Caco-2 (cell line): ENCODE measurements at regions not wholly inside any gene's neighbourhood (a gene's known extent, or its start where the extent isn't known, plus 50 kb on each side); places are given as distances from the start of the nearest gene placed in this dataset.

Experiments used
- BruUV-seq: library from RNA; stranded (reverse); fragments of 400-500 nt; replicated peaks from 2 replicates; lab custom pipeline; 2021; lab: Mats Ljungman, UMichigan
- CTCF ChIA-PET: fragments of 300-600 bp; sonication (Branson Sonifier 250); formaldehyde crosslinking; loops from one replicate; lab custom pipeline; 2022; ENCODE audit warnings: antibody characterized with exemption; lab: Charles Lee
- POLR2A ChIA-PET: fragments of 300-600 bp; sonication (Branson Sonifier 250); formaldehyde crosslinking; loops from one replicate; lab custom pipeline; 2022; ENCODE audit warnings: antibody characterized with exemption; lab: Charles Lee
- DNase-seq, 2 experiments: peaks; one replicate each; pipeline versions ENCODE4 v3.0.0 to v3.0.0-alpha.2; 2020 to 2022
- H3K27me3 ChIP-seq: replicated peaks from 2 replicates; pipeline ENCODE4 v1.6.0; 2011; ENCODE audit warnings: low read length; ENCODE audit not compliant: control insufficient read depth, insufficient read depth
- H3K36me3 ChIP-seq: 2 replicates; pipeline ENCODE4 v1.5.1; 2011; ENCODE audit warnings: low read length; ENCODE audit not compliant: control insufficient read depth, insufficient read depth
- H3K4me1 ChIP-seq: fragments of 250-450 bp; sonication (Bioruptor Pico); 2 replicates; pipeline ENCODE4 v1.5.1; 2020; ENCODE audit warnings: mild to moderate bottlenecking
- H3K4me3 ChIP-seq: 2 replicates; pipeline ENCODE4 v1.5.1; 2011; ENCODE audit warnings: low read depth, mild to moderate bottlenecking, control low read depth, low read length
- H3K9me3 ChIP-seq: fragments of 250-450 bp; sonication (Bioruptor Pico); 2 replicates; pipeline ENCODE4 v1.5.1; 2020; ENCODE audit warnings: mild to moderate bottlenecking, moderate library complexity
- H3K27ac Mint-ChIP-seq: one replicate; pipeline ENCODE4 v1.8.0; 2022; ENCODE audit warnings: mixed read lengths; ENCODE audit not compliant: unreplicated experiment
- H3K27me3 Mint-ChIP-seq: one replicate; pipeline ENCODE4 v1.8.0; 2022; ENCODE audit warnings: mixed read lengths; ENCODE audit not compliant: insufficient read depth, unreplicated experiment
- H3K36me3 Mint-ChIP-seq: one replicate; pipeline ENCODE4 v1.8.0; 2022; ENCODE audit warnings: mild to moderate bottlenecking, mixed read lengths; ENCODE audit not compliant: insufficient read depth, unreplicated experiment
- H3K4me1 Mint-ChIP-seq: one replicate; pipeline ENCODE4 v1.8.0; 2022; ENCODE audit warnings: low read depth, mixed read lengths; ENCODE audit not compliant: unreplicated experiment
- H3K4me3 Mint-ChIP-seq: one replicate; pipeline ENCODE4 v1.8.0; 2022; ENCODE audit warnings: mild to moderate bottlenecking, moderate library complexity, mixed read lengths; ENCODE audit not compliant: unreplicated experiment
- H3K9me3 Mint-ChIP-seq: one replicate; pipeline ENCODE4 v1.8.0; 2022; ENCODE audit warnings: mixed read lengths; ENCODE audit not compliant: unreplicated experiment
- intact Hi-C: fragments of 100-400 bp; cut with micrococcal nuclease; formaldehyde crosslinking; loops from one replicate; pipeline ENCODE4 v1.10.0; 2022; ENCODE audit not compliant: unreplicated experiment
- TF ChIP-seq, protein P1 (sequence below), 2 experiments: fragments of 200-600 bp in 1 of 2; IDR thresholded peaks; 1 replicate in 1 of 2; 2 replicates in 1 of 2; pipeline versions ENCODE4 v1.5.1 to v1.8.0; 2011 to 2022; ENCODE audit warnings: antibody characterized with exemption in 1 of 2, control low read depth in 1 of 2, inconsistent platforms in 1 of 2, low read depth in 1 of 2, low read length in 1 of 2, mild to moderate bottlenecking in 1 of 2, moderate library complexity in 1 of 2; ENCODE audit not compliant: insufficient read depth in 1 of 2, severe bottlenecking in 1 of 2, unreplicated experiment in 1 of 2

DNA sequence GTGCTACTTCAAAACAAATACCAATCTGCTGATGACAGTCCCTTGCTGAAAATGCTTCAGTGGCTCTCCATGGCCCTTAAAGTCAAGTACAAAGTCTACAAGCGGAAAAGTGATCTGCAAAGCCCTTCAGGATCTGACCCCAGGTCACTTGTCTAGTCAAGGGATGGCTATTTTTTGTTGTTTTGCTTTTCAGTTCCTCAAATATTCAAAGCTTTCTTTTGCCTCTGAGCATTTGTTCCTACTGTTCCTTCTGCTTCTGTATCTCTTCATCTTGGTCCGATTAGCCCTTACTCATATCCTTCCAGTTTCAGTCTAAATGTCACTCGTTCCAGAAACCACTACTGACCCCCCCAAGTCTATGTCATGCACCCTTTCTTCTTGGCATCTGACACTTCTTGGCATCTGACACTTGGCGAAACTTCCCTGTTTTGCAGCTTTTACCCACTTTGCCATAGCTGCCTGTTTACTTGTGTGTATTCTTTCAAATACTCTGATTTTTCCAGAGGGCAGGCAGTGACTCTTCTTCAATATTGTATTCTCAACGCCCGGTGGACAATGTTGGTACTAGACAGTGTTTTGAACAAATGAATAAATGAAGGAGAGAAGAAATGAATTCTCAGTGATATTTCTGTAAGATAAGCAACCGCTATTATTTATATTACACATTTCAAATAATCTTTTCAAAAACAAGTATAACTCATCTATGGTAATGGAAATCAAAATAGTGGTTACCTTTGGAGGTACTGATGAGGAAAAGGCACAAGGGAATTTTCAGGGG is 175.9 kb upstream of the FN1 start:
- Mint-ChIP-seq H3K9me3 (peaks cover 8% of the 10 kb centered on the region), H3K4me1 (peaks cover 24% of the 10 kb centered on the region), H3K4me3 (no peak overlapping the region), H3K27me3 (no peaks in the 10 kb centered on the region), H3K27ac (no peak overlapping the region), H3K36me3 (peaks cover 5% of the 10 kb centered on the region)
- Histone ChIP-seq H3K36me3 (no peaks in the 10 kb centered on the region; the same call in 1 of the 2 replicates), H3K27me3 (no peaks in the 10 kb centered on the region), H3K4me1 (peaks cover 44% of the 10 kb centered on the region), H3K9me3 (peaks cover 12% of the 10 kb centered on the region), H3K4me3 (no peak overlapping the region)
- ChIA-PET POLR2A (no interaction called here), CTCF (no interaction called here)
- DNase-seq = no peak
- intact Hi-C loops = loop anchor here (10.0 kb wide), 1 partner anchor 297 kb away; the partner anchor contains the start of gene ATIC
- TF ChIP-seq, protein P1, sequence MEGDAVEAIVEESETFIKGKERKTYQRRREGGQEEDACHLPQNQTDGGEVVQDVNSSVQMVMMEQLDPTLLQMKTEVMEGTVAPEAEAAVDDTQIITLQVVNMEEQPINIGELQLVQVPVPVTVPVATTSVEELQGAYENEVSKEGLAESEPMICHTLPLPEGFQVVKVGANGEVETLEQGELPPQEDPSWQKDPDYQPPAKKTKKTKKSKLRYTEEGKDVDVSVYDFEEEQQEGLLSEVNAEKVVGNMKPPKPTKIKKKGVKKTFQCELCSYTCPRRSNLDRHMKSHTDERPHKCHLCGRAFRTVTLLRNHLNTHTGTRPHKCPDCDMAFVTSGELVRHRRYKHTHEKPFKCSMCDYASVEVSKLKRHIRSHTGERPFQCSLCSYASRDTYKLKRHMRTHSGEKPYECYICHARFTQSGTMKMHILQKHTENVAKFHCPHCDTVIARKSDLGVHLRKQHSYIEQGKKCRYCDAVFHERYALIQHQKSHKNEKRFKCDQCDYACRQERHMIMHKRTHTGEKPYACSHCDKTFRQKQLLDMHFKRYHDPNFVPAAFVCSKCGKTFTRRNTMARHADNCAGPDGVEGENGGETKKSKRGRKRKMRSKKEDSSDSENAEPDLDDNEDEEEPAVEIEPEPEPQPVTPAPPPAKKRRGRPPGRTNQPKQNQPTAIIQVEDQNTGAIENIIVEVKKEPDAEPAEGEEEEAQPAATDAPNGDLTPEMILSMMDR (IDR thresholded peaks at IDR 0.05; ENCODE audit: insufficient read depth in 1 of 2, low read depth in 1 of 2, low read length in 1 of 2, severe bottlenecking in 1 of 2, unreplicated experiment in 1 of 2) = no peak
- BruUV-seq = no TSS peak

DNA sequence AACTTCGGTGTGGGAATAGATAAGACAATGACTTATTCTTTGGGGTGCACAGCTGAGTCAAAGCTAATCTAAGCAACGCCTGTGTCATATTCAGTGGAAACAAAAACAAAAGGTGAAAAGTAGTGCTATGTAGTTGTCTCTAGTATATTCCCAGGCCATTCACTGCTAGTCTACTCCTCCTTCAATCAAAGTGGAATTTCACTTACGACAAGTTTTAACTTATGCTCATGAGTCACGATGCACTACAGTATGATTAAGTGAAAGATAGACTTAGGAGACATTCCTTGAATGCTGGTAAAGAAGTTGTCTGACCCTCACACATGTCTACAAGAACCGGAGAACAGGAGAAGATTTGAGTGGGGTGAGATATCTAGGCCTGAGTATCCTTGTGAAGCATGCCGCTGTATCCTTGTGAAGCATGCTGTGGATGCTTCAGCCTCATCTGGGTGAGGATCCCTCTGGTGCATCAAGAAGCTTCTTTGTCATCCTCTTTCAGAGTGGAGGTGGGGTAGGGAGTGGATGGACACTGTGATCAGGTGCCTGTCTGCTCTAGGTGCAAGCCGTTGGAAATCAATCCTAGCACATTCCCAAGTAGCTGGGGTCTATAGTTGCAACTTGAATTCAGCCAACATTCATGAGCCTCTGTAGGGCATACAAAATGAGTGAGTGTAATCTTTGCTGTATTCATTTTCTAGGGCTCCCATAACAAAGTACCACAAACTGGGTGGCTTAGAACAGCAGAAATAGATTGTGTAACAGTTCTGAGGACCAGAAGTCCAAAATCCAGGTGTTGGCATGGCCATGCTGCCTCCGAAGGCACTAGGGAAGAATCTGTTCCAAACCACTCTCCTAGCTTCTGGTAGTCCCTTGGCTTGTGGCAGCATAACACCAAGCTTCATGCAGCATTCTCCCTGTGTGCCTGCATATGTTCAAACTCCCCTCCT is 173.5 kb upstream of the FN1 start:
- no peak overlapping the region for H3K27ac Mint-ChIP-seq
- peaks cover 8% of the 10 kb centered on the region for H3K9me3 Mint-ChIP-seq
- no peaks in the 10 kb centered on the region for H3K27me3 ChIP-seq
- POLR2A ChIA-PET = no interaction called here
- CTCF ChIA-PET = no interaction called here
- intact Hi-C loops = loop anchor here (10.0 kb wide), 1 partner anchor 295 kb away; the partner anchor contains the start of gene ATIC
- no peak overlapping the region for H3K4me3 Mint-ChIP-seq
- H3K4me1 Mint-ChIP-seq = peaks cover 21% of the 10 kb centered on the region
- BruUV-seq = no TSS peak
- H3K36me3 Mint-ChIP-seq = no peaks in the 10 kb centered on the region
- no peak overlapping the region for H3K4me3 ChIP-seq
- TF ChIP-seq, protein P1 (IDR thresholded peaks at IDR 0.05; ENCODE audit: insufficient read depth in 1 of 2, low read depth in 1 of 2, low read length in 1 of 2, severe bottlenecking in 1 of 2, unreplicated experiment in 1 of 2) = no peak
- no peaks in the 10 kb centered on the region for H3K9me3 ChIP-seq
- H3K4me1 ChIP-seq = peaks cover 31% of the 10 kb centered on the region
- no peaks in the 10 kb centered on the region; the same call in 1 of the 2 replicates for H3K36me3 ChIP-seq
- H3K27me3 Mint-ChIP-seq = no peaks in the 10 kb centered on the region
- no peak for DNase-seq

DNA sequence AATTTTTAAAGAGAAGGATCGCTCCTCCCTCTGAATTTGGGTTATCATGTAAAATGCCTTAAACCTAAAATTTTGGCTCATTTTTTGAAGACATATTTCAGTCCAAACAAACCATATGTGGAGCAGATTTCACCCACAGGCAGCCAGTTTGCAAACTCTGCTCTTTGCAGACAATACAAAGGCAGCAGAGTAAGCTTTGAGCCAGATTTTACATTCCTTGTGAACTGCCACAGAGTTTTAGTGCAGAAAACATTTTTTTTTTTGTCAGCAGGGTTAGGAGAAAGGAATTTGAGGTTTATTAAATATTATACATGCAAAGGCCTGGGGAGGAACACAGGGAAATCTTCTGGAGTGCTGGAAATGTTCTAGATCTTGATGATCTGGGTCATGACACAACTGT is 171.9 kb upstream of the FN1 start:
- Histone ChIP-seq H3K27me3 (no peaks in the 10 kb centered on the region), H3K9me3 (no peaks in the 10 kb centered on the region), H3K4me3 (no peak overlapping the region), H3K36me3 (no peaks in the 10 kb centered on the region), H3K4me1 (peaks cover 21% of the 10 kb centered on the region)
- intact Hi-C loops = no loop called here
- Mint-ChIP-seq H3K4me1 (peaks cover 11% of the 10 kb centered on the region), H3K4me3 (no peak overlapping the region), H3K27me3 (no peaks in the 10 kb centered on the region), H3K36me3 (no peaks in the 10 kb centered on the region), H3K27ac (no peak overlapping the region), H3K9me3 (peaks cover 16% of the 10 kb centered on the region)
- ChIA-PET CTCF (no interaction called here), POLR2A (no interaction called here)
- BruUV-seq = no TSS peak
- TF ChIP-seq, protein P1 (IDR thresholded peaks at IDR 0.05; ENCODE audit: insufficient read depth in 1 of 2, low read depth in 1 of 2, low read length in 1 of 2, severe bottlenecking in 1 of 2, unreplicated experiment in 1 of 2) = no peak
- no peak for DNase-seq
